ENCODE measurements at regions not wholly inside any gene's neighbourhood (a gene's known extent, or its start where the extent isn't known, plus 50 kb on each side); places are given as distances from the start of the nearest gene placed in this dataset.

DNA sequence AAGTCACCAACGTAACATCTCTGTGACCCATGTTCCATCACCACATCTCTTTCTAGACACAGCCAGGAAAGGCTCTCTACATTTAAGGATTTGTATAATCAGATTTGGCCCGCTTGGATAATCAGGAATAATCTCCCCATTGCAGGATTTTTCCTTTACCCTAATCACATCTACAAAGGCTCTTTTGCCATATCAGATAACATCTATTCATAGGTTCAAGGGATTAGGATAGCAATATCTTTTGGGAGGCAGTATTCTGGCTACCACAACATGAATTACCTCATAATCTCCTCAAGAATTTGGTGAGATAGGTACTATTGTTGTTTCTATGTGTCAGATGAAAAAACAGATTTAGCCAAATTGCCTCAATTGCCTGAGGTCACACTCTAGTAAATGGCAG is 142.8 kb upstream of the UBASH3B start:
- no peak for TF ChIP-seq CTCF (IDR thresholded peaks at IDR 0.05; ENCODE audit: low read length, missing control alignments)
- no peak overlapping the region for H3K4me3 ChIP-seq (replicated peaks; ENCODE audit: low read depth, low read length)
- DNase-seq (ENCODE audit: low read depth): no peak

DNA sequence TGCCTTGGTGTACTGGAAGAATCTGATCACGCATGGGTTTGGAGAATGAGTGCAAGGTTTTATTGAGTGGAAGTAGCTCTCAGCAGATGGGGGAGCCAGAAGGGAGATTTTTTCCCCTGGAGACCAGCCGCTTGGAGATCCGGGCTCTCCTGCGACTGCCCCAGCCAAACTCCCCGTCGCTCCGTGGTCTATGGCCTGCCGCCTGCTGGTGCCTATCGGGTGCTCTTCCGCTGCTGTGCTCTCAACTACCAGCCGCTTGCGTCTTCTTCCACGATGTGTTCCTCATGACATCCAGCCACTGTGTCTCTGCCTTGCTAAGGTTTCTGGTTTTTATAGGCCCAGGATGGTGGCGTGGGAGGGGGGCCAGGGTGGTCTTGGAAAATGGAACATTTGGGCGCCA is 145.6 kb upstream of the UBASH3B start:
- no peak for TF ChIP-seq CTCF (IDR thresholded peaks at IDR 0.05; ENCODE audit: low read length, missing control alignments)
- H3K4me3 ChIP-seq (replicated peaks; ENCODE audit: low read depth, low read length): no peak overlapping the region
- DNase-seq (ENCODE audit: low read depth): no peak

DNA sequence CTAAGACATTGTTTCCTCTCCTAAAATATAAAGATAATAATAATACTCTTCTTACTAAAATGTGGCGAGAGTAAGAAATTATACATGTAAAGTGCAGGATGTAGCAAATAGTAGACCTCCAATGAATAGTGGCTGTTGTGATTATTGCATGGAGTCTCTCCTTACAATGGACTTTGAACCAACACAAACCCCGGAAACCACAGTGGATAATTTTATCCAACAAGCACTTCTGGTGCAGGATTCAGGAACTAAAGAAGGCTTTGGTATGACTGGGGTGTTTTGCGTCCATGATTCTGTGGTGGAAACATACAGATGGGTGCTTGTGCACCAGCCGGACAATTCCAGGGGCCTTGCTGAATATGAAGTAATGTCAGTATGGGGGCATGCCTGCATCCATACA is 146.4 kb upstream of the UBASH3B start:
- TF ChIP-seq CTCF (IDR thresholded peaks at IDR 0.05; ENCODE audit: low read length, missing control alignments): no peak
- DNase-seq (ENCODE audit: low read depth): no peak
- no peak overlapping the region for H3K4me3 ChIP-seq (replicated peaks; ENCODE audit: low read depth, low read length)

GRCh38 chr11:122505304-122506006 is 150.1 kb upstream of the UBASH3B start:
- H3K4me3 ChIP-seq (replicated peaks; ENCODE audit: low read depth, low read length): no peak overlapping the region
- DNase-seq (ENCODE audit: low read depth): peak; percentile 92
- peak; percentile 92 for TF ChIP-seq CTCF (IDR thresholded peaks at IDR 0.05; ENCODE audit: low read length, missing control alignments)

- no peak for DNase-seq (ENCODE audit: low read depth)
- no peak overlapping the region for H3K4me3 ChIP-seq (replicated peaks; ENCODE audit: low read depth, low read length)
- TF ChIP-seq CTCF (IDR thresholded peaks at IDR 0.05; ENCODE audit: low read length, missing control alignments): no peak
Observed at GRCh38 chr11:122494221-122494620, 161.3 kb upstream of the UBASH3B start.

DNA sequence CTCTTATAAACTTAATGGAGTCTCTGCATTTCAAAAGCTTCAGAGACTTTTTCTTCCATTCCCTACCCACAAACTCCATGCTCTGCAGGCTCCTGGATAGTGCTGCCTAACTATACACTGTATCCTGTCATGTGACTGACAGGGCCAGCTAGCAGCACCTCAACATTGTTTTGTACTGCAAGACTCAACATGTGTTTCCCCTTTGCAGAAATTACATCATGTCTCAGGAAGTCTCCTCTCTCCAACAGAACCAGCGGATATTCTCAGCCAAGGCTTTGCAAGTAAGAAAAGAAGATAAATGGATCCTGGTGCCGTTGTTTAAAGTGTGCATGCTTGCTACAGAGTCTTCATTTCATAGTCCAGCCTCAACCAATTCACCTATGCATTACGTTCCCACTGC is 164.0 kb upstream of the UBASH3B start:
- H3K4me3 ChIP-seq (replicated peaks; ENCODE audit: low read depth, low read length): no peak overlapping the region
- DNase-seq (ENCODE audit: low read depth): peak; percentile 65
- TF ChIP-seq CTCF (IDR thresholded peaks at IDR 0.05; ENCODE audit: low read length, missing control alignments): no peak

All from fibroblast of pulmonary artery (primary cell).